BJ (cell line): ENCODE measurements at regions not wholly inside any gene's neighbourhood (a gene's known extent, or its start where the extent isn't known, plus 50 kb on each side); places are given as distances from the start of the nearest gene placed in this dataset.

Experiments used
- CTCF ChIA-PET: fragments of 350-600 bp; formaldehyde crosslinking; extraction: SDS; loops from one replicate; lab custom pipeline; 2021; ENCODE audit warnings: antibody characterized with exemption, inconsistent platforms; lab: Yijun Ruan, JAX
- POLR2A ChIA-PET: fragments of 300-600 bp; sonication (Branson Sonifier 250); formaldehyde crosslinking; extraction: SDS; loops from one replicate; lab custom pipeline; 2021; ENCODE audit warnings: antibody characterized with exemption; lab: Charles Lee
- DNase-seq: peaks from one replicate; pipeline ENCODE4 v3.0.0-alpha.2; 2011; ENCODE audit warnings: low read depth
- H3K27me3 ChIP-seq: 2 replicates; pipeline ENCODE4 v1.6.0; 2011; ENCODE audit warnings: low read length; ENCODE audit not compliant: control insufficient read depth, insufficient read depth
- H3K36me3 ChIP-seq: 2 replicates; pipeline ENCODE4 v1.5.1; 2011; ENCODE audit warnings: low read length; ENCODE audit not compliant: control insufficient read depth, insufficient read depth
- H3K4me3 ChIP-seq: 2 replicates; pipeline ENCODE4 v1.5.1; 2011; ENCODE audit warnings: low read depth, mild to moderate bottlenecking, control low read depth, low read length
- CTCF ChIP-seq: IDR thresholded peaks from 2 replicates; pipeline ENCODE4 v1.5.1; 2011; ENCODE audit warnings: low read depth, mild to moderate bottlenecking, control low read depth, inconsistent platforms, low read length, moderate library complexity; ENCODE audit not compliant: insufficient read depth

GRCh38 chr11:70717936-70718595 lies 319.7 kb downstream of the CTTN start:
- no peaks in the 10 kb centered on the region for H3K36me3 ChIP-seq
- ChIA-PET POLR2A (no interaction called here), CTCF (no interaction called here)
- no peak for TF ChIP-seq CTCF
- DNase-seq: no peak
- H3K27me3 ChIP-seq: peaks cover 4% of the 10 kb centered on the region; the same call in 1 of the 2 replicates
- H3K4me3 ChIP-seq: no peak overlapping the region

GRCh38 chr11:70719516-70719915 lies 321.2 kb downstream of the CTTN start:
- no peak overlapping the region for H3K4me3 ChIP-seq
- no peak for TF ChIP-seq CTCF
- POLR2A ChIA-PET: no interaction called here
- no peaks in the 10 kb centered on the region for H3K36me3 ChIP-seq
- DNase-seq: no peak
- CTCF ChIA-PET: no interaction called here
- peaks cover 4% of the 10 kb centered on the region; the same call in 1 of the 2 replicates for H3K27me3 ChIP-seq

- POLR2A ChIA-PET: no interaction called here
- H3K4me3 ChIP-seq: no peak overlapping the region
- H3K36me3 ChIP-seq: no peaks in the 10 kb centered on the region
- no peak for TF ChIP-seq CTCF
- CTCF ChIA-PET: no interaction called here
- no peak for DNase-seq
- peaks cover 4% of the 10 kb centered on the region; the same call in 1 of the 2 replicates for H3K27me3 ChIP-seq
Measured at GRCh38 chr11:70720281-70720680, 322.0 kb downstream of the CTTN start.

GRCh38 chr11:70721006-70721405 lies 322.7 kb downstream of the CTTN start:
- no peak for TF ChIP-seq CTCF

GRCh38 chr11:70725278-70725677 lies 326.9 kb downstream of the CTTN start:
- Histone ChIP-seq H3K36me3 (no peaks in the 10 kb centered on the region), H3K4me3 (no peak overlapping the region), H3K27me3 (no peaks in the 10 kb centered on the region; the same call in 1 of the 2 replicates)
- ChIA-PET CTCF (no interaction called here), POLR2A (no interaction called here)
- TF ChIP-seq CTCF: no peak
- DNase-seq: no peak

More at GRCh38 chr11:70721006-70721405, 322.7 kb downstream of the CTTN start:
- Histone ChIP-seq H3K4me3 (no peak overlapping the region), H3K27me3 (peaks cover 4% of the 10 kb centered on the region; the same call in 1 of the 2 replicates), H3K36me3 (no peaks in the 10 kb centered on the region)
- POLR2A ChIA-PET: no interaction called here
- DNase-seq: no peak
- CTCF ChIA-PET: no interaction called here
